WTC11 (cell line): ENCODE measurements at regions not wholly inside any gene's neighbourhood (a gene's known extent, or its start where the extent isn't known, plus 50 kb on each side); places are given as distances from the start of the nearest gene placed in this dataset.

Experiments used
- ATAC-seq: fragments of 200-7000 bp; cut with Tn5 transposase; 2 replicates; pipeline ENCODE4 v1.10.0; 2021; ENCODE audit warnings: mild to moderate bottlenecking, moderate library complexity
- CTCF ChIA-PET: fragments of 300-600 bp; sonication (Branson Sonifier 250); formaldehyde crosslinking; loops from one replicate; lab custom pipeline; 2021; ENCODE audit warnings: antibody characterized with exemption; lab: Charles Lee
- POLR2A ChIA-PET: fragments of 350-600 bp; sonication (Branson Sonifier 250); formaldehyde crosslinking; loops from one replicate; lab custom pipeline; 2021; ENCODE audit warnings: antibody characterized with exemption; lab: Charles Lee
- DNase-seq: peaks from one replicate; pipeline ENCODE4 v3.0.0; 2021; ENCODE audit warnings: low spot score
- H3K27ac Mint-ChIP-seq: 2 replicates; pipeline ENCODE4 v1.8.0; 2021; ENCODE audit warnings: mixed read lengths
- H3K27me3 Mint-ChIP-seq: 2 replicates; pipeline ENCODE4 v1.8.0; 2021; ENCODE audit warnings: low read depth, mild to moderate bottlenecking, moderate library complexity, mixed read lengths
- H3K36me3 Mint-ChIP-seq: 2 replicates; pipeline ENCODE4 v1.8.0; 2021; ENCODE audit warnings: mixed read lengths
- H3K4me1 Mint-ChIP-seq: 2 replicates; pipeline ENCODE4 v1.8.0; 2022; ENCODE audit warnings: mixed read lengths
- H3K4me3 Mint-ChIP-seq: 2 replicates; pipeline ENCODE4 v1.8.0; 2021; ENCODE audit warnings: mild to moderate bottlenecking, moderate library complexity, mixed read lengths
- H3K9me3 Mint-ChIP-seq: 2 replicates; pipeline ENCODE4 v1.8.0; 2021; ENCODE audit warnings: mixed read lengths
- ATF1 ChIP-seq: sonication (generic); formaldehyde crosslinking; IDR thresholded peaks from 2 replicates; pipeline ENCODE4 v1.8.1; 2023; ENCODE audit warnings: mild to moderate bottlenecking, moderate library complexity, missing genetic modification reagents
- CREB1 ChIP-seq: sonication (generic); formaldehyde crosslinking; IDR thresholded peaks from 2 replicates; pipeline ENCODE4 v1.8.0; 2023; ENCODE audit warnings: mild to moderate bottlenecking, missing genetic modification reagents
- ELF4 ChIP-seq: sonication (generic); formaldehyde crosslinking; IDR thresholded peaks from 2 replicates; pipeline ENCODE4 v1.8.1; 2022; ENCODE audit warnings: low read depth, mild to moderate bottlenecking, moderate library complexity, missing genetic modification reagents
- EMX1 ChIP-seq: fragments of 250-450 bp; sonication (Bioruptor Pico); IDR thresholded peaks from 2 replicates; pipeline ENCODE4 v1.8.0; 2021; ENCODE audit warnings: mild to moderate bottlenecking
- ERG ChIP-seq: fragments of 250-450 bp; sonication (Bioruptor Pico); IDR thresholded peaks from 2 replicates; pipeline ENCODE4 v1.8.0; 2021; ENCODE audit warnings: mild to moderate bottlenecking
- FOXK1 ChIP-seq: sonication (generic); formaldehyde crosslinking; IDR thresholded peaks from 2 replicates; pipeline ENCODE4 v1.8.0; 2022; ENCODE audit warnings: mild to moderate bottlenecking, moderate library complexity, missing genetic modification reagents
- HMGXB4 ChIP-seq: sonication (generic); formaldehyde crosslinking; IDR thresholded peaks from 2 replicates; pipeline ENCODE4 v1.8.1; 2023; ENCODE audit warnings: mild to moderate bottlenecking, moderate library complexity, missing genetic modification reagents
- MXD4 ChIP-seq: fragments of 250-450 bp; sonication (Bioruptor Pico); IDR thresholded peaks from 2 replicates; pipeline ENCODE4 v1.8.0; 2021; ENCODE audit warnings: mild to moderate bottlenecking, moderate library complexity, borderline replicate concordance
- NFATC4 ChIP-seq: fragments of 250-450 bp; sonication (Bioruptor Pico); IDR thresholded peaks from 2 replicates; pipeline ENCODE4 v1.9.0; 2021; ENCODE audit warnings: mild to moderate bottlenecking
- NFYB ChIP-seq: sonication (generic); formaldehyde crosslinking; conservative IDR thresholded peaks from 2 replicates; pipeline ENCODE4 v1.8.0; 2022; ENCODE audit warnings: low read depth, missing genetic modification reagents
- OVOL2 ChIP-seq: fragments of 250-450 bp; sonication (Bioruptor Pico); IDR thresholded peaks from 2 replicates; pipeline ENCODE4 v1.9.0; 2021; ENCODE audit warnings: mild to moderate bottlenecking, borderline replicate concordance
- PRRX2 ChIP-seq: fragments of 250-450 bp; sonication (Bioruptor Pico); IDR thresholded peaks from 2 replicates; pipeline ENCODE4 v1.8.0; 2021; ENCODE audit warnings: mild to moderate bottlenecking
- SMAD4 ChIP-seq: sonication (generic); formaldehyde crosslinking; IDR thresholded peaks from 2 replicates; pipeline ENCODE4 v1.8.0; 2022; ENCODE audit warnings: mild to moderate bottlenecking, missing genetic modification reagents
- STAT6 ChIP-seq: sonication (generic); formaldehyde crosslinking; conservative IDR thresholded peaks from 2 replicates; pipeline ENCODE4 v1.8.1; 2023; ENCODE audit warnings: mild to moderate bottlenecking, low read depth, missing genetic modification reagents, moderate library complexity
- TCF7 ChIP-seq: sonication (generic); formaldehyde crosslinking; IDR thresholded peaks from 2 replicates; pipeline ENCODE4 v1.8.0; 2022; ENCODE audit warnings: mild to moderate bottlenecking, low read depth, missing genetic modification reagents, moderate library complexity
- USF1 ChIP-seq: sonication (generic); formaldehyde crosslinking; IDR thresholded peaks from 2 replicates; pipeline ENCODE4 v1.8.0; 2022; ENCODE audit warnings: mild to moderate bottlenecking, missing genetic modification reagents
- ZBTB21 ChIP-seq: sonication (generic); formaldehyde crosslinking; IDR thresholded peaks from 2 replicates; pipeline ENCODE4 v1.8.1; 2023; ENCODE audit warnings: mild to moderate bottlenecking, missing genetic modification reagents, borderline replicate concordance
- ZNF416 ChIP-seq: fragments of 250-450 bp; sonication (Bioruptor Pico); IDR thresholded peaks from 2 replicates; pipeline ENCODE4 v1.9.0; 2021; ENCODE audit warnings: mild to moderate bottlenecking, inconsistent platforms
- ZNF423 ChIP-seq: fragments of 250-450 bp; sonication (Bioruptor Pico); IDR thresholded peaks from 2 replicates; pipeline ENCODE4 v2.1.2; 2022; ENCODE audit warnings: mild to moderate bottlenecking, moderate library complexity
- ZNF425 ChIP-seq: fragments of 250-450 bp; sonication (Bioruptor Pico); conservative IDR thresholded peaks from 2 replicates; pipeline ENCODE4 v1.9.0; 2021; ENCODE audit warnings: mild to moderate bottlenecking
- ZNF512 ChIP-seq: sonication (generic); formaldehyde crosslinking; IDR thresholded peaks from 2 replicates; pipeline ENCODE4 v1.8.1; 2022; ENCODE audit warnings: missing genetic modification reagents, borderline replicate concordance
- ZNF671 ChIP-seq: fragments of 250-450 bp; sonication (Bioruptor Pico); IDR thresholded peaks from 2 replicates; pipeline ENCODE4 v1.8.0; 2021; ENCODE audit warnings: mild to moderate bottlenecking

- TF ChIP-seq EMX1 (no peak), MXD4 (CRISPR knock-in tag) (no peak), CREB1 (CRISPR knock-in tag) (no peak), OVOL2 (CRISPR knock-in tag) (no peak), ZNF416 (CRISPR knock-in tag) (no peak), ELF4 (CRISPR knock-in tag) (no peak)
These were observed 2317.3 kb downstream of the PCDH7 start (continued) for GRCh38 chr4:33037464-33037863.

- ChIA-PET CTCF (interaction anchor here (1.0 kb wide), 1 partner anchor 9 kb away, joined by 3 read pairs; no protein-coding TSS in a partner anchor), POLR2A (no interaction called here)
- no peaks in the 10 kb centered on the region for H3K9me3 Mint-ChIP-seq
- H3K4me1 Mint-ChIP-seq: no peaks in the 10 kb centered on the region
- no peak for DNase-seq
- no peak for ATAC-seq
- no peaks in the 10 kb centered on the region for H3K36me3 Mint-ChIP-seq
- no peak overlapping the region for H3K27ac Mint-ChIP-seq
- no peaks in the 10 kb centered on the region for H3K27me3 Mint-ChIP-seq
- H3K4me3 Mint-ChIP-seq: no peak overlapping the region
- TF ChIP-seq ATF1 (CRISPR knock-in tag) (no peak), PRRX2 (CRISPR knock-in tag) (no peak), FOXK1 (no peak), ERG (CRISPR knock-in tag) (no peak), NFYB (CRISPR knock-in tag) (no peak), NFATC4 (CRISPR knock-in tag) (no peak), ZNF671 (no peak), SMAD4 (CRISPR knock-in tag) (no peak), ELF4 (CRISPR knock-in tag) (no peak), STAT6 (CRISPR knock-in tag) (no peak), HMGXB4 (CRISPR knock-in tag) (no peak), ZNF423 (CRISPR knock-in tag) (no peak), ZNF425 (CRISPR knock-in tag) (no peak), TCF7 (no peak), USF1 (no peak), ZBTB21 (CRISPR knock-in tag) (no peak), ZNF512 (CRISPR knock-in tag) (no peak)
These were observed 2325.2 kb downstream of the PCDH7 start for GRCh38 chr4:33045334-33045733.
